Body of pancreas (tissue), 4 donors: ENCODE measurements at regions not wholly inside any gene's neighbourhood (a gene's known extent, or its start where the extent isn't known, plus 50 kb on each side); places are given as distances from the start of the nearest gene placed in this dataset.

Experiments used
- ATAC-seq: fragments of 150-250 bp; one replicate; pipeline ENCODE4 v1.9.1; 2016
- DNase-seq, 4 donors: peaks; one replicate each; pipeline ENCODE4 v3.0.0-alpha.2; 2019
- H3K27ac ChIP-seq, 4 donors: fragments of 200-600 bp; sonication (generic); 1 replicate in 3 of 4; 2 replicates in 1 of 4; pipeline versions ENCODE4 v1.5.1 to v1.6.1; 2016 to 2019; ENCODE audit warnings: mild to moderate bottlenecking in 1 of 4, mixed read lengths in 1 of 4, moderate library complexity in 1 of 4
- H3K27me3 ChIP-seq, 2 donors: fragments of 200-600 bp; sonication (generic); one replicate each; pipeline ENCODE4 v1.6.0; 2016; ENCODE audit warnings: mild to moderate bottlenecking in 1 of 2
- H3K36me3 ChIP-seq, 2 donors: fragments of 200-600 bp; sonication (generic); replicated peaks in 1 of 2; 2 replicates each; pipeline ENCODE4 v1.5.1; 2016; ENCODE audit warnings: low read depth in 2 of 2; ENCODE audit not compliant: insufficient read depth in 1 of 2
- H3K4me1 ChIP-seq: fragments of 200-600 bp; sonication (generic); one replicate; pipeline ENCODE4 v1.6.0; 2016
- H3K4me3 ChIP-seq, 2 donors: fragments of 200-600 bp; sonication (generic); 1 replicate in 1 of 2; 2 replicates in 1 of 2; pipeline ENCODE4 v1.5.1; 2016 to 2019
- H3K9me3 ChIP-seq, 3 donors: fragments of 200-600 bp; sonication (generic); 1 replicate in 2 of 3; 2 replicates in 1 of 3; pipeline ENCODE4 v1.5.1; 2016
- POLR2A ChIP-seq, 3 donors: fragments of 450-650 bp; IDR thresholded peaks; one replicate each; pipeline ENCODE4 v1.6.1; 2016; ENCODE audit warnings: antibody characterized with exemption in 3 of 3, mild to moderate bottlenecking in 2 of 3
- WGBS, 2 donors: methylation state at CpG; one replicate each; pipeline ENCODE4 v1.1.5; 2017; 5-methylcytosine and 5-hydroxymethylcytosine counted together
- intact Hi-C: fragments of 100-400 bp; cut with DNase I; formaldehyde crosslinking; loops from one replicate; pipeline ENCODE4 v1.15.1; 2023
- TF ChIP-seq, protein P1 (sequence below), 7 experiments: fragments of 450-650 bp in 4 of 7; fragments of 200-600 bp in 3 of 7; sonication (generic) in 3 of 7; IDR thresholded peaks; one replicate each; pipeline ENCODE4 v1.5.1; 2016 to 2019; ENCODE audit warnings: antibody characterized with exemption in 7 of 7

- H3K4me3 ChIP-seq = no peak overlapping the region
- no peaks in the 10 kb centered on the region for H3K4me1 ChIP-seq
- 36 to 58% methylated on average over 2 of the region's 2 CpGs for WGBS, 2 donors
- intact Hi-C loops = no loop called here
- no peaks in the 10 kb centered on the region for H3K36me3 ChIP-seq
- DNase-seq (no peak), ATAC-seq (no peak)
- H3K9me3 ChIP-seq = peaks cover 0 to 9% (median 0%) of the 10 kb centered on the region in 3 donors
- no peak overlapping the region for H3K27ac ChIP-seq
- TF ChIP-seq, protein P1, sequence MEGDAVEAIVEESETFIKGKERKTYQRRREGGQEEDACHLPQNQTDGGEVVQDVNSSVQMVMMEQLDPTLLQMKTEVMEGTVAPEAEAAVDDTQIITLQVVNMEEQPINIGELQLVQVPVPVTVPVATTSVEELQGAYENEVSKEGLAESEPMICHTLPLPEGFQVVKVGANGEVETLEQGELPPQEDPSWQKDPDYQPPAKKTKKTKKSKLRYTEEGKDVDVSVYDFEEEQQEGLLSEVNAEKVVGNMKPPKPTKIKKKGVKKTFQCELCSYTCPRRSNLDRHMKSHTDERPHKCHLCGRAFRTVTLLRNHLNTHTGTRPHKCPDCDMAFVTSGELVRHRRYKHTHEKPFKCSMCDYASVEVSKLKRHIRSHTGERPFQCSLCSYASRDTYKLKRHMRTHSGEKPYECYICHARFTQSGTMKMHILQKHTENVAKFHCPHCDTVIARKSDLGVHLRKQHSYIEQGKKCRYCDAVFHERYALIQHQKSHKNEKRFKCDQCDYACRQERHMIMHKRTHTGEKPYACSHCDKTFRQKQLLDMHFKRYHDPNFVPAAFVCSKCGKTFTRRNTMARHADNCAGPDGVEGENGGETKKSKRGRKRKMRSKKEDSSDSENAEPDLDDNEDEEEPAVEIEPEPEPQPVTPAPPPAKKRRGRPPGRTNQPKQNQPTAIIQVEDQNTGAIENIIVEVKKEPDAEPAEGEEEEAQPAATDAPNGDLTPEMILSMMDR (IDR thresholded peaks at IDR 0.05) = no peak
- TF ChIP-seq POLR2A (IDR thresholded peaks at IDR 0.05) = no peak
- H3K27me3 ChIP-seq = no peaks in the 10 kb centered on the region
Observed at GRCh38 chr16:55120408-55120807, 189.7 kb downstream of the IRX5 start.

DNA sequence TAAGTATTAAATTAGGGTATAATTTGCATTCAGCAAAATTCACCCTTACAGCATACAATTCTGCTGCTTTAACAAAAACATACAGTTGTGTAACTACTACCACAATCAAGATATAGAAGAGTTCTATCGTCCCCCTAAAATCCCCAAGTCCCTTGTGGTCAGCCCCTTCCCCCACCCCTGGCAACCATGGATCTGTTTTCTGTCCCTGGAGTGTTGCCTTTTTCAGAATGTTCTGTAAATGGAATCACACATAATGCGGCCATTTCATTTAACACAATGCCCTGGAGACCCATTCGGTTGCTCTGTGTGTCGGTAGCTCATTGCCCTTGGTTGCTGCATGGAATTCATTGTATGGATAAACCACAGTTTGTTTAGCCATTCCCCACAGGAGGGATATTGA, 190.2 kb downstream of the IRX5 start:
- TF ChIP-seq, protein P1 (IDR thresholded peaks at IDR 0.05) = no peak
- no peak for TF ChIP-seq POLR2A (IDR thresholded peaks at IDR 0.05)
- 69 to 72% methylated on average over 4 of the region's 4 CpGs for WGBS, 2 donors
- ATAC-seq (no peak), DNase-seq (no peak)
- Histone ChIP-seq H3K9me3 (peaks cover 0 to 9% (median 0%) of the 10 kb centered on the region in 3 donors), H3K36me3 (no peaks in the 10 kb centered on the region), H3K27ac (no peak overlapping the region), H3K27me3 (no peaks in the 10 kb centered on the region), H3K4me1 (no peaks in the 10 kb centered on the region), H3K4me3 (no peak overlapping the region)
- intact Hi-C loops = no loop called here

DNA sequence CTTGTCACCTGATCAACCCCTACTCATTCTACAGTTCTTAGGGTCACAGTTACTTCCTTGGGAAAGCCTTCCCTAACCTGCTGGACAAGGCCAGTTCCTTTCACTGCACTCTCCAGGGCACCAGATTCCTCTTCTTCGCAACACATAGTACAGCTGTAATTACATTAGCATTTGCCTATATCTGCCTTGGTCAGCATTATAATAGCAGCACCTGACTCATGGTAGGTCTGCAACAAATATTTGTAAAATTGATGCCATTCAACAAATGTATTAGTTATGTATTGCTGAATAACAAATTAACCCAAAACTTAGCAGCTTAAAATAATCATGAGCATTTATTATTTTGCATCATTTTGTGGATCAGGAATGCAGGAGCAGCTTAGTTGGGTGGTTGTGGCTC, 193.0 kb downstream of the IRX5 start:
- ATAC-seq (no peak), DNase-seq (no peak)
- intact Hi-C loops = no loop called here
- no peak overlapping the region for H3K27ac ChIP-seq
- WGBS, 2 donors = 78 to 81% methylated on average over 1 of the region's 1 CpG
- H3K36me3 ChIP-seq = no peaks in the 10 kb centered on the region
- peaks cover 0 to 9% (median 0%) of the 10 kb centered on the region in 3 donors for H3K9me3 ChIP-seq
- no peaks in the 10 kb centered on the region for H3K4me1 ChIP-seq
- TF ChIP-seq, protein P1 (IDR thresholded peaks at IDR 0.05) = no peak
- no peak for TF ChIP-seq POLR2A (IDR thresholded peaks at IDR 0.05)
- no peaks in the 10 kb centered on the region for H3K27me3 ChIP-seq
- H3K4me3 ChIP-seq = no peak overlapping the region

- Histone ChIP-seq H3K27ac (no peak overlapping the region), H3K36me3 (no peaks in the 10 kb centered on the region), H3K4me1 (no peaks in the 10 kb centered on the region), H3K9me3 (peaks cover 0 to 9% (median 0%) of the 10 kb centered on the region in 3 donors), H3K4me3 (no peak overlapping the region), H3K27me3 (no peaks in the 10 kb centered on the region)
- ATAC-seq (no peak), DNase-seq (no peak)
- TF ChIP-seq, protein P1 (IDR thresholded peaks at IDR 0.05) = no peak
- no peak for TF ChIP-seq POLR2A (IDR thresholded peaks at IDR 0.05)
- intact Hi-C loops = no loop called here
- 70 to 77% methylated on average over 8 of the region's 8 CpGs for WGBS, 2 donors
Observed at GRCh38 chr16:55125818-55126385, 195.2 kb downstream of the IRX5 start.

GRCh38 chr16:55126456-55126855, 195.8 kb downstream of the IRX5 start:
- no peak for ATAC-seq
- WGBS, 2 donors = 73 to 76% methylated on average over 8 of the region's 8 CpGs

More at GRCh38 chr16:55126456-55126855, 195.8 kb downstream of the IRX5 start:
- no peaks in the 10 kb centered on the region for H3K36me3 ChIP-seq
- no peaks in the 10 kb centered on the region for H3K27me3 ChIP-seq
- H3K27ac ChIP-seq = no peak overlapping the region
- no peak for DNase-seq
- intact Hi-C loops = no loop called here
- peaks cover 0 to 9% (median 0%) of the 10 kb centered on the region in 3 donors for H3K9me3 ChIP-seq
- no peaks in the 10 kb centered on the region for H3K4me1 ChIP-seq
- H3K4me3 ChIP-seq = no peak overlapping the region
- no peak for TF ChIP-seq POLR2A (IDR thresholded peaks at IDR 0.05)
- TF ChIP-seq, protein P1 (IDR thresholded peaks at IDR 0.05) = no peak
